ACC112 (cell line): ENCODE measurements at regions not wholly inside any gene's neighbourhood (a gene's known extent, or its start where the extent isn't known, plus 50 kb on each side); places are given as distances from the start of the nearest gene placed in this dataset.

Source experiments
- H2AFZ ChIP-seq: fragments of 200-600 bp; sonication (generic); one replicate; pipeline ENCODE4 v1.6.0; 2017; ENCODE audit warnings: antibody characterized with exemption, low read length; ENCODE audit not compliant: unreplicated experiment
- H3K27ac ChIP-seq: fragments of 200-600 bp; sonication (generic); 2 replicates; pipeline ENCODE4 v1.5.1; 2014; ENCODE audit warnings: low read depth, mild to moderate bottlenecking, antibody characterized with exemption, low read length, moderate library complexity
- H3K27me3 ChIP-seq: fragments of 200-600 bp; sonication (generic); 2 replicates; pipeline ENCODE4 v1.6.1; 2014; ENCODE audit warnings: mild to moderate bottlenecking, antibody characterized with exemption, low read length, moderate library complexity, mixed read lengths; ENCODE audit not compliant: insufficient read depth
- H3K36me3 ChIP-seq: fragments of 200-600 bp; sonication (generic); 2 replicates; pipeline ENCODE4 v1.6.1; 2016; ENCODE audit warnings: mild to moderate bottlenecking, antibody characterized with exemption, low read length, moderate library complexity, mixed read lengths; ENCODE audit not compliant: insufficient read depth
- H3K4me1 ChIP-seq: fragments of 200-600 bp; sonication (generic); one replicate; pipeline ENCODE4 v1.6.1; 2016; ENCODE audit warnings: low read length, mixed read lengths; ENCODE audit not compliant: insufficient read depth, unreplicated experiment, control insufficient read depth
- H3K4me3 ChIP-seq: fragments of 200-600 bp; sonication (generic); 2 replicates; pipeline ENCODE4 v1.5.1; 2014; ENCODE audit warnings: mild to moderate bottlenecking, low read depth, low read length
- H3K79me2 ChIP-seq: fragments of 200-600 bp; sonication (generic); one replicate; pipeline ENCODE4 v1.6.0; 2016; ENCODE audit warnings: low read length; ENCODE audit not compliant: control insufficient read depth, unreplicated experiment, insufficient read depth

DNA sequence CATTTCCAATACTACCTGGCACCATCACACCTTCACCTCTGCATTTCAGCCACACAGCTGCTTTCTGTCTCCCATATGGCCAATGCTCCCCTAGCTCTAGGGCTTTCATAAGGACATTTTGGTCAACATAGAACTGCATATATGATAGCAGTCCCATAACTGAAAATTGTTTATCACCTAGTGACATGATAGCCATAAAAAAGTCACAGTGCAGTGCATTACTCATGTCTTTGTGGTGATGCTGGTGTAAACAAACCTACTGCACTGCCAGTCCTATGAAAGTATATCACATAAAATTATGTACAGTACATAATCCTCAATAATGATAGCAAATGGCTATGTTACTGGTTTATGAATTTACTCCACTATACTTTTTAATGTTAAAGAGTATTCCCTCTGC is 221.0 kb downstream of the NAF1 start:
- Histone ChIP-seq H3K4me1 (no peaks in the 10 kb centered on the region), H3K36me3 (no peaks in the 10 kb centered on the region), H3K27ac (no peak overlapping the region), H3K79me2 (no peaks in the 10 kb centered on the region), H3K4me3 (no peak overlapping the region), H3K27me3 (no peaks in the 10 kb centered on the region), H2AFZ (no peak overlapping the region)

DNA sequence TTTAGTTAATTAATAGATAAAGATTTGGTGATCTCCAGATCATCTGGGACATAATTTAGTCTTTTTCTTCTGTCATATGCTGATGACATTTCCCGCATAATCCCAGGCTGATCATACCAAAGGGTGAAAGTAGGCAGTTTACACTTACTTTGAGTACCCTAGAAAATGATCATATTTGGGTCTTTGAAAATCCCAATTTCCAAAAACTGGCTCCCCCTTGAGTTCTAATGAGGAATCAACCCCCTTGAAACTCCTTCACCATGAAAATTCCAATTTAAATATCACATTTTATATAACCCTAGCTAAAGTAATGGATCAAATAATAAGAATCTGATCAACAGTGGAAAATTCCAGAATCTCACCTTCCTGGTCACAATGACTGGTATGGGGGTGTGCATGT is 223.4 kb downstream of the NAF1 start:
- Histone ChIP-seq H3K27ac (no peak overlapping the region), H3K4me1 (no peaks in the 10 kb centered on the region), H3K36me3 (no peaks in the 10 kb centered on the region), H2AFZ (no peak overlapping the region), H3K4me3 (no peak overlapping the region), H3K79me2 (no peaks in the 10 kb centered on the region), H3K27me3 (no peaks in the 10 kb centered on the region)

DNA sequence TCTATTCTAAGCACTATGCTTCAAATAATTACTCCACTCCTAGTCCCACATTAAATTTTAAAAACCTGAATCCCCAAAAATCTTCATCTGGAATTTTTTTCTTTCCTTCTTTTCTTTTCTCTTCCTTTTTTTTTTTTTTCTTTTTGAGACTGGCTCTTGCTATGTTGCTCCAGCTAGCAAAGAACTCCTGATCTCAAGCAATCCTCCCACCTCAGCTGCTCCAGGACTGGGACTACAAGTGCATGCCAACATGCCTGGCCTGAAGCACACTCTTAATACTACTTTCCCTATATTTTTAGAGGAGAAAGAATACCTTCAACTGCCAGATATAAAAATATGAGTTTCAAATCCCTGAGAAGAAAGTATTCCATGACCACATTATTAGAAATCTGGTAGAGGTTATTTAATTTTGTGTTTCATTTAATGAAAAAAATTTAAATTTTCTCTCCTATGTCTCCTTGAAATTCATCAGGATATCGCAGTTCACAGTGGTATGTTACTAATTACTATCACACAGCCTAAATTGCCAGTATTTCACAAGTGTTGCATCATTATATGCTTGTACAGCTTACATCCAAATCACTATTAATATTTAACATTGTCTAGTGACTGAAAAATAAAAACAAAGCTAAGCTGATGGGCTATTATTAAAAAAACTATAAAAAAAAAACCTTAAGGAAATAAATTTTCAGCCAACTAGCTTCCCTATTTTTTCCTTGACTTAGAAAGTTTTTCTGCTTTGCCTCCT is 227.8 kb downstream of the NAF1 start:
- Histone ChIP-seq H3K36me3 (no peaks in the 10 kb centered on the region), H2AFZ (no peak overlapping the region), H3K27ac (no peak overlapping the region), H3K79me2 (no peaks in the 10 kb centered on the region), H3K4me1 (no peaks in the 10 kb centered on the region), H3K27me3 (no peaks in the 10 kb centered on the region), H3K4me3 (no peak overlapping the region)

DNA sequence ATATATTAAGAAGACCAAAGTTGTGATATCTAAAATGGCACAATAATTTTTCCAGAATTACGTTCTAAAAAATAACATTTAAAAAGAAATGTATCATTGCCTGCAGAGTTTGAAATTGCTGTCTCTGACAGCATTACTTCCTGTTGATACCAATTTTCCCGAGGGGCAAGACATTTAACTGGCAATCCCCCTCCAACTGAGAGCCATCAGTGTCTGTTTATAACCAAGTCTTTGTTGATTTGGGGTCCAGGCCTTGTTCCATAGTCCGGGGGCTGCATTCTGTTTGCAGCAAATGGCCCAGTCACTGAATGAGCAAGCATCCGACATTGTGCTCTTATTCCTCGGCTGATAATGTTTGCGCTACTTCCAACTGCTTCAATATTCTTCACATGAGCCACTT is 231.5 kb downstream of the NAF1 start:
- Histone ChIP-seq H3K36me3 (no peaks in the 10 kb centered on the region), H2AFZ (no peak overlapping the region), H3K4me3 (no peak overlapping the region), H3K27me3 (no peaks in the 10 kb centered on the region), H3K4me1 (no peaks in the 10 kb centered on the region), H3K79me2 (no peaks in the 10 kb centered on the region), H3K27ac (no peak overlapping the region)

DNA sequence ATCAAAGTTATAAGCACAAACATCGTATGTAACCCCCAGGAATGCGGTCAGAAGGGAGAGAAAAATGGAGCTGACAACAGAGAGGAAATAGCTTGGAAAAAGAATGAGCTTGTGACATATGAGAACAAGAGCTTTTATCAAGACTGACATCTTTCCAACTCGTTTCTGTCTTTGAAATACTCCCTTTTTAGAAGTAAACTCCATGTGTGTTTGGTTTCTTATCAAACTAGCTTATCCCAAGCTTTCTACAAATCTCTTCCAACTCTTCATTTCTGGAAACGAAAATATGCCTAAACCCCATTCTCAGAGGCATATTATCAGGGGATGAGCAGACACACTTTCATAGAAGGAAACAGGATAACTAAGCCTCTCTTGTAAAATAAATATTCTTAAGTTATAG is 235.4 kb downstream of the NAF1 start:
- H3K27me3 ChIP-seq = no peaks in the 10 kb centered on the region
- no peaks in the 10 kb centered on the region for H3K36me3 ChIP-seq
- H3K4me1 ChIP-seq = no peaks in the 10 kb centered on the region
- H3K79me2 ChIP-seq = no peaks in the 10 kb centered on the region
- no peak overlapping the region for H3K27ac ChIP-seq
- H3K4me3 ChIP-seq = no peak overlapping the region
- H2AFZ ChIP-seq = no peak overlapping the region

DNA sequence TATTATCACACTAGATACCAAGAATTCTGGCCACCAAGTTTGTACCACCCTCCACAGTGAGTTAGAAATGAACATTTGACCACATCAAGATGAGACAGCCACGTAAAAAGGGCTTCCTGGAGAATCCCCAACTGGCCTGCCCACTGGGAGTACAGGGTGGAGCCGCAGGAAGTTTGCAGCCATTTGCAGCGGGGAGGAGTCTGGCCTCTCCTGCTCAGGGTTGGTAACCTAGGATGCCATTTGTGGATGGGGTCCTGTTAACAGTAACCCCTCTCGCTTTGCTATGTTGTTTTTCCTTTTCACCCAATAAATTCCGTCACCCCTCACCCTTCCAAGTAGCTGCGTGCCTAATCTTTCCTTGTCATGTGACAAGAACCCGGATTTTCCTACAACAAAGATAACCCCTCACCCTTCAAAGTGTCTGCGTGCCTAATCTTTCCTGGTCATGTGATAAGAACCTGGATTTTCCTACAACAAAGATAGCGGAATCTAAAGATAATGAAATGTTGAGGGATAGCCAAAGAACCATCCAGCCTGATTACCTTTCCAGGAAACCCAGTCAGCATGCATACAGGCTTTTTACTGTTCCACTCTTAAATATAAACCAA is 245.4 kb downstream of the NAF1 start:
- H3K4me1 ChIP-seq = no peaks in the 10 kb centered on the region
- no peaks in the 10 kb centered on the region for H3K27me3 ChIP-seq
- H3K27ac ChIP-seq = no peak overlapping the region
- H2AFZ ChIP-seq = no peak overlapping the region
- no peaks in the 10 kb centered on the region for H3K36me3 ChIP-seq
- no peaks in the 10 kb centered on the region for H3K79me2 ChIP-seq
- H3K4me3 ChIP-seq = no peak overlapping the region

DNA sequence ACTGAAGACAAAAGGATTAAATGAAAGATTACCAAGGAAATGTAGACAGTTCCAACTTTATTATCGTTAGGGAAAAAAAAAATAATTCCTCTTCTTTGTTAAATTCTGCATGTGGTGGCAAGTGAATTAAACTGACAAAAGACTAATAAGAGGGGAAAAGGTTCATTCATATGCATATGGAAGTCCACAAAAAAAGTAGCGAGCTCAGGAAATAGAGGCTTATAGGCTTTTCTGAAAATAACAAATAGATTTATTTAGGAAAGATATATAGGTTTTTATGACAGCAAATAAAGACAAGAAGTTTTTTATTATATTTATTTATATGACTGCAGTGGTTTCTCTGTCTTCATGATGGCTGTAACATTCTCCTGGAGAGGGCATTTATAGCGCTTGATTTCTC is 246.0 kb downstream of the NAF1 start:
- no peak overlapping the region for H3K4me3 ChIP-seq
- H3K36me3 ChIP-seq = no peaks in the 10 kb centered on the region
- no peaks in the 10 kb centered on the region for H3K4me1 ChIP-seq
- H3K27ac ChIP-seq = no peak overlapping the region
- H3K79me2 ChIP-seq = no peaks in the 10 kb centered on the region
- no peak overlapping the region for H2AFZ ChIP-seq
- H3K27me3 ChIP-seq = no peaks in the 10 kb centered on the region

DNA sequence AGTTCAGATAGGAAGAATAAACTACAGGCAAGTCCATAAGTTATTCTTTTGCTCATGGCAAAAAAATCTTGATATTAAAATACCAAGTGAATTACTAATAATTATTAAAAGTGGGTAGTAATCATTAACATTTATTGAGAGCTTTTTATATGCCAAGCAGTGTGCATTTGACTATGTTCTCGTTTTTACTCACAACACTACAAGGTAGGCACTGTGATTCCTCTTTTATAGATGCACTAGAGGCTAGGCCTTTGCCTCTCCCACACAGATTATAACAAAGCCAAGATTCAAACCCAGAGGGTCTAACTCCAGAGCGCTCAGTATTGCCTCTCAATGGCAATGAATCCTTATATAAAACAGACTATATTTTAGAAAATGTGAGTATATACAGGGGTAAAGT is 254.2 kb downstream of the NAF1 start:
- Histone ChIP-seq H3K79me2 (no peaks in the 10 kb centered on the region), H3K4me1 (no peaks in the 10 kb centered on the region), H2AFZ (no peak overlapping the region), H3K4me3 (no peak overlapping the region), H3K27ac (no peak overlapping the region), H3K27me3 (no peaks in the 10 kb centered on the region), H3K36me3 (no peaks in the 10 kb centered on the region)

DNA sequence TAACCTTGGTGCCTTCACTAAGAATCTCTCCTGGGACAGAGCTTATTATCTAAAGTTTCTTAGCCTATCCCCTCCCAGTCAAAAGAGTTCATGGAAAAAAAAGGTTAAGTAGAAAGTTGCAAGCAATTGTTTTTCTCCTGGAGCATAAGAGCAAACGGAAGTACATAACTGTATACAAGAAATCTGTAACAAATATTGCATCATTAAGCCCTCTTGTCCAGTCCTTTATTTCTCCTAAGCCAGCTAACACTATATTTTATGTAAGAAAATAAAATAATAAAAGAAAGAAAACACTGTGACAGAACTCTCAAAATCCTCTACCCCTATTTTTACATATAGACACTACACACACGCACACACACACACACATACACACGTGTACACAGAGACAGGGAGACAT is 255.3 kb downstream of the NAF1 start:
- H3K27ac ChIP-seq = no peak overlapping the region
- no peaks in the 10 kb centered on the region for H3K4me1 ChIP-seq
- no peaks in the 10 kb centered on the region for H3K36me3 ChIP-seq
- H3K27me3 ChIP-seq = no peaks in the 10 kb centered on the region
- H2AFZ ChIP-seq = no peak overlapping the region
- no peak overlapping the region for H3K4me3 ChIP-seq
- no peaks in the 10 kb centered on the region for H3K79me2 ChIP-seq

DNA sequence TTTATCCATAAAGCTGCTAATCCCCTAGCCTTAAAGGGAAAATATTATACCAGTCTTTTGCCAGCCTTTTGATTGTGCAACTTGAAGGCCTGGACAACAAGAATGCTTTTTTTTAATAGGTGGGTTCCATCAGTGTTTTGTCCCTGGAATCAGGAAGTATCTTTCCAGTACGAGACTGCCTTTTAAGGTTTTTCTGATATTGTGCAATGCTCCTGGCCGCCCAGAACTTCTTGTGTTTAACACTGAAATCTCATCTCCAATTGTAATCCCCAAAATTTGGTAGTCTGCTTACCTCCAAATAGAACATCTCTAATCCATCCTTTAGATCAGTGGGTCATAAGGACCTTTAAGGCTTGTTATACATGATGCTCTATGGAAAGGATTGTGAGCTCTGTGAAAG is 256.7 kb downstream of the NAF1 start:
- no peaks in the 10 kb centered on the region for H3K4me1 ChIP-seq
- H3K27ac ChIP-seq = no peak overlapping the region
- H3K36me3 ChIP-seq = no peaks in the 10 kb centered on the region
- H3K4me3 ChIP-seq = no peak overlapping the region
- H3K27me3 ChIP-seq = no peaks in the 10 kb centered on the region
- H3K79me2 ChIP-seq = no peaks in the 10 kb centered on the region
- H2AFZ ChIP-seq = no peak overlapping the region

DNA sequence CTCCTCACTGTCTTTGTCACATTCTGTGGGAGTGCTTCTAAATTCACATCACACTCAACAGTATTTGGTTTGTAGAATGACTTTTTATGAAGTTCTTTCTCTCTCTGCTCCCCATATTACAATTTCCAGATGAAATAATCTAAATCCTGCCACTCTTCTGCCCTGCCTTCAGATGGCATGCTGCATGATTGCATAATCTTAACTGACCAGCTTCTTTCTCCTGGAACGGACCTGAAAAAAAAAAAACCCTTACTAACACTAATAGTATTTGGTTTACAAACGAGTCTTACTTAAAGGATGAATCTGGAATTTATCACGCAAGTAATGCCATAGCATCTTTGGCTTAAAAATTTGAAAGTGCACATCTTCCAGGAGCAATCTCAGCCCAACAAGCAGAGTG is 272.3 kb downstream of the NAF1 start:
- Histone ChIP-seq H3K4me1 (no peaks in the 10 kb centered on the region), H3K27me3 (no peaks in the 10 kb centered on the region), H3K4me3 (no peak overlapping the region)

More for the DNA sequence above, 272.3 kb downstream of the NAF1 start:
- Histone ChIP-seq H3K79me2 (no peaks in the 10 kb centered on the region), H2AFZ (no peak overlapping the region), H3K36me3 (no peaks in the 10 kb centered on the region), H3K27ac (no peak overlapping the region)
